Smooth muscle cell (in vitro differentiated cells): ENCODE measurements at regions not wholly inside any gene's neighbourhood (a gene's known extent, or its start where the extent isn't known, plus 50 kb on each side); places are given as distances from the start of the nearest gene placed in this dataset.

Source experiments
- DNase-seq: peaks from one replicate; lab custom pipeline; 2025; ENCODE audit not compliant: unreplicated experiment; lab: John Stamatoyannopoulos, UW
- H2AFZ ChIP-seq: fragments of 200-600 bp; sonication (generic); 2 replicates; pipeline ENCODE4 v1.6.0; 2016; ENCODE audit warnings: antibody characterized with exemption, low read depth, mild to moderate bottlenecking
- H3F3A ChIP-seq: fragments of 200-600 bp; sonication (generic); 2 replicates; pipeline ENCODE4 v1.6.0; 2017; ENCODE audit warnings: antibody characterized with exemption, low read depth
- H3K27ac ChIP-seq: fragments of 200-600 bp; sonication (generic); 2 replicates; pipeline ENCODE4 v1.5.1; 2016; ENCODE audit warnings: low read depth, mild to moderate bottlenecking
- H3K27me3 ChIP-seq: fragments of 200-600 bp; sonication (generic); 2 replicates; pipeline ENCODE4 v1.6.1; 2016; ENCODE audit warnings: low read depth, mild to moderate bottlenecking
- H3K36me3 ChIP-seq: fragments of 200-600 bp; sonication (generic); 2 replicates; pipeline ENCODE4 v1.5.1; 2016; ENCODE audit warnings: low read depth
- H3K4me1 ChIP-seq: fragments of 200-600 bp; sonication (generic); 2 replicates; pipeline ENCODE4 v1.5.1; 2016; ENCODE audit warnings: low read depth
- H3K4me2 ChIP-seq: fragments of 200-600 bp; sonication (generic); 2 replicates; pipeline ENCODE4 v1.6.0; 2016; ENCODE audit warnings: mild to moderate bottlenecking
- H3K4me3 ChIP-seq: fragments of 200-600 bp; sonication (generic); 2 replicates; pipeline ENCODE4 v1.5.1; 2016; ENCODE audit warnings: mild to moderate bottlenecking
- H3K79me2 ChIP-seq: fragments of 200-600 bp; sonication (generic); 2 replicates; pipeline ENCODE4 v1.6.0; 2016; ENCODE audit warnings: low read depth, mild to moderate bottlenecking
- H3K9ac ChIP-seq: fragments of 200-600 bp; sonication (generic); 2 replicates; pipeline ENCODE4 v1.6.0; 2016; ENCODE audit warnings: low read depth
- H3K9me3 ChIP-seq: fragments of 200-600 bp; sonication (generic); replicated peaks from 2 replicates; pipeline ENCODE4 v1.5.1; 2016; ENCODE audit warnings: low read depth
- H4K20me1 ChIP-seq: fragments of 200-600 bp; sonication (generic); 2 replicates; pipeline ENCODE4 v1.6.0; 2016; ENCODE audit warnings: low read depth
- WGBS: methylation state at CpG from one replicate; pipeline ENCODE4 v1.1.7; 2016; ENCODE audit warnings: low lambda C conversion rate; 5-methylcytosine and 5-hydroxymethylcytosine counted together
- TF ChIP-seq, protein P1 (sequence below): fragments of 200-600 bp; sonication (generic); IDR thresholded peaks from 2 replicates; pipeline ENCODE4 v1.5.1; 2017; ENCODE audit warnings: borderline replicate concordance, mild to moderate bottlenecking, antibody characterized with exemption; ENCODE audit not compliant: insufficient read depth, poor library complexity, severe bottlenecking

DNA sequence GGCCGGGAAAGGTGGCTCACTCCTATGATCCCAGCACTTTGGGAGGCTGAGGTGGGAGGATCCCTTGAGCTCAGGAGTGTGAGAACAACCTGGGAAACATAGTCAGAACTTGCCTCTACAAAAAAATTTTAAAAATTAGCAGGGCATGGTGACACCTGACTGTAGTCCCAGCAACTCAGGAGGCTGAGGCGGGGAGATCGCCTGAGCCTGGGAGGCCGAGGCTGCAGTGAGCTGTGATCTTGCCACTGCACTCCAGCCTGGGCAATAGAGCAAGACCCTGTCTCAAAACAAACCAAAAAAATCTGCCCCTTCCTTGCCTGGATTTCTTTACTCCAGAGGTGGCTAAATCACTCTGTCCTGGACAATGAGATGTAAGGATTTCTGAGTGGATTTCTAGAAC, 197.7 kb downstream of the NRP2 start:
- WGBS = 94% methylated on average over 4 of the region's 4 CpGs
- no peaks in the 10 kb centered on the region for H3K27me3 ChIP-seq
- no peaks in the 10 kb centered on the region for H3K9me3 ChIP-seq
- H4K20me1 ChIP-seq = no peaks in the 10 kb centered on the region
- no peak overlapping the region for H3K27ac ChIP-seq
- TF ChIP-seq, protein P1, sequence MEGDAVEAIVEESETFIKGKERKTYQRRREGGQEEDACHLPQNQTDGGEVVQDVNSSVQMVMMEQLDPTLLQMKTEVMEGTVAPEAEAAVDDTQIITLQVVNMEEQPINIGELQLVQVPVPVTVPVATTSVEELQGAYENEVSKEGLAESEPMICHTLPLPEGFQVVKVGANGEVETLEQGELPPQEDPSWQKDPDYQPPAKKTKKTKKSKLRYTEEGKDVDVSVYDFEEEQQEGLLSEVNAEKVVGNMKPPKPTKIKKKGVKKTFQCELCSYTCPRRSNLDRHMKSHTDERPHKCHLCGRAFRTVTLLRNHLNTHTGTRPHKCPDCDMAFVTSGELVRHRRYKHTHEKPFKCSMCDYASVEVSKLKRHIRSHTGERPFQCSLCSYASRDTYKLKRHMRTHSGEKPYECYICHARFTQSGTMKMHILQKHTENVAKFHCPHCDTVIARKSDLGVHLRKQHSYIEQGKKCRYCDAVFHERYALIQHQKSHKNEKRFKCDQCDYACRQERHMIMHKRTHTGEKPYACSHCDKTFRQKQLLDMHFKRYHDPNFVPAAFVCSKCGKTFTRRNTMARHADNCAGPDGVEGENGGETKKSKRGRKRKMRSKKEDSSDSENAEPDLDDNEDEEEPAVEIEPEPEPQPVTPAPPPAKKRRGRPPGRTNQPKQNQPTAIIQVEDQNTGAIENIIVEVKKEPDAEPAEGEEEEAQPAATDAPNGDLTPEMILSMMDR = no peak
- H3K4me1 ChIP-seq = no peaks in the 10 kb centered on the region
- H2AFZ ChIP-seq = no peak overlapping the region
- H3K4me2 ChIP-seq = no peak overlapping the region
- no peak overlapping the region for H3K4me3 ChIP-seq
- H3F3A ChIP-seq = no peaks in the 10 kb centered on the region
- no peak overlapping the region for H3K9ac ChIP-seq
- H3K36me3 ChIP-seq = no peaks in the 10 kb centered on the region
- H3K79me2 ChIP-seq = no peaks in the 10 kb centered on the region
- no peak for DNase-seq

DNA sequence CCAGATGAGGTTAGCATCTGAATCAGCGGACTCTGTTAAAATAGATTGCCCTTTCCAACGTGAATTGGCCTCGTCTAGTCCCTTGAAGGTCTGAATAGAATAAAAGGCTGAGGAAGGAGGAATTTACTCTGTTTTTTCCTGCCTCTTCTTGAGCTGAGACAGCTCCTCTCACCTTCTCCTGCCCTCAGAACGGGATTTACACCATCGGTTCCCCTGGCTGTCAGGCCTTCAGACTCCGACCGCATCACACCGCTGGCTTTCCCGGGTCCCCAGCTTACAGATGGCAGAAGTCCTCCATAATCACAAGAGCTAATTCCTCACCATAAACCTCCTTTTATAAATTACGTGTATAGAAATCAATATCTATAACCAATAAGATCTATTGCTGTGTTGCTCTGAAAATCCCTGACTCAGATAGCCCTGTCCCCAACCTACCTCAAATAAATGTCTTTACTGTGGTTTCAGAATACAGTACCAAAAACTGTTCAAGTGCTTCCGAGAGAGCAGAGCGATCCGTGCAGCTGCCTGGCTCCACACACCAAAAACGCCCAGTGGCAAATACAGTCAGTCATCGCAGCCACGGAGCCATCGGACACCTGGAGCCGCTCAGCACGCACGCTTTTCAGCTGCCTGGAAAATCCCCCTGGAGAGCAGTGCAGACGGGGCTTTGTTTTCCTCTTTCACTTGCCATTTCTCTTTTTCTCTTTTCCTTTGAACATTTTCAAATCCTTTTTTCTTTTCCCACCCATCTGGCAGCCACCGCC, 196.9 kb downstream of the NRP2 start:
- no peak overlapping the region for H3K4me2 ChIP-seq
- no peaks in the 10 kb centered on the region for H3K79me2 ChIP-seq
- DNase-seq = no peak
- H3K27me3 ChIP-seq = no peaks in the 10 kb centered on the region
- no peak overlapping the region for H3K27ac ChIP-seq
- no peaks in the 10 kb centered on the region for H3K4me1 ChIP-seq
- H4K20me1 ChIP-seq = no peaks in the 10 kb centered on the region
- H3F3A ChIP-seq = no peaks in the 10 kb centered on the region
- no peak overlapping the region for H2AFZ ChIP-seq
- H3K4me3 ChIP-seq = no peak overlapping the region
- no peaks in the 10 kb centered on the region for H3K9me3 ChIP-seq
- no peaks in the 10 kb centered on the region for H3K36me3 ChIP-seq
- WGBS = 90% methylated on average over 22 of the region's 22 CpGs
- TF ChIP-seq, protein P1 = no peak
- H3K9ac ChIP-seq = no peak overlapping the region

- Histone ChIP-seq H3K9me3 (no peaks in the 10 kb centered on the region), H3K9ac (no peak overlapping the region), H4K20me1 (no peaks in the 10 kb centered on the region), H3K4me1 (no peaks in the 10 kb centered on the region), H3K27ac (no peak overlapping the region), H3F3A (no peaks in the 10 kb centered on the region), H3K4me3 (no peak overlapping the region), H3K36me3 (no peaks in the 10 kb centered on the region), H3K79me2 (no peaks in the 10 kb centered on the region), H3K27me3 (no peaks in the 10 kb centered on the region), H2AFZ (no peak overlapping the region), H3K4me2 (no peak overlapping the region)
- WGBS = 91% methylated on average over 3 of the region's 3 CpGs
- TF ChIP-seq, protein P1 = no peak
- DNase-seq = no peak
Measured at GRCh38 chr2:205877496-205877895, 195.2 kb downstream of the NRP2 start.

DNA sequence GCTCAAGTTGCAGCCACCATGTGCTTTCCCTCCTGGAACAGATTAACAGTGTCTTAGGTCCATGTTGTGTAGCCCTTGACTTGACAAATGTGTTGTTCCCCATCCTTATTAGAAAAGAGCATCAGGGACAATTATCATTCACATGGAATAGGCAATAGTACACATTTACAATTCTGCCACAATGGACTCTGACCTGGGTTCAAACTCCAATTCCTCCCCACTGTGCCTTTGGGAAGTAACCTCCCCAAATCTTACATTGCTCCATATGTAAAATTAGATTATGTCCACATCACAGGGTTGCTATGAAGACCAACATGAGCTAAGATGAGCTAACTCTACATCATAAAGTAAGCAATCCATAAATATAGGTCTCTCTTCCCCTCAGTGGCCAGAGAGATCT, 193.8 kb downstream of the NRP2 start:
- Histone ChIP-seq H3K9ac (no peak overlapping the region), H3K36me3 (no peaks in the 10 kb centered on the region), H3K79me2 (no peaks in the 10 kb centered on the region), H4K20me1 (no peaks in the 10 kb centered on the region), H3K4me2 (no peak overlapping the region), H3F3A (no peaks in the 10 kb centered on the region), H3K4me1 (no peaks in the 10 kb centered on the region), H2AFZ (no peak overlapping the region), H3K9me3 (no peaks in the 10 kb centered on the region), H3K4me3 (no peak overlapping the region), H3K27ac (no peak overlapping the region), H3K27me3 (no peaks in the 10 kb centered on the region)
- DNase-seq = no peak
- TF ChIP-seq, protein P1 = no peak
